Stimulated activated CD4-positive, alpha-beta T cell treated with anti-CD3 and anti-CD28 coated beads, Interleukin-15, amount 100 ng/mL, for 1 hour (primary cell): ENCODE measurements at regions not wholly inside any gene's neighbourhood (a gene's known extent, or its start where the extent isn't known, plus 50 kb on each side); places are given as distances from the start of the nearest gene placed in this dataset.

Experiments used
- DNase-seq, 2 donors: peaks; one replicate each; pipeline ENCODE4 v3.0.0-alpha.2; 2020; ENCODE audit warnings: low read depth in 1 of 2, low spot score in 1 of 2

GRCh38 chr12:75908961-75909605 lies 122.5 kb downstream of the PHLDA1 start:
- no peak for DNase-seq

GRCh38 chr12:75905922-75906321 lies 125.7 kb downstream of the PHLDA1 start:
- DNase-seq = no peak

- no peak for DNase-seq
Measured at GRCh38 chr12:75900781-75901254, 130.8 kb downstream of the PHLDA1 start.

DNA sequence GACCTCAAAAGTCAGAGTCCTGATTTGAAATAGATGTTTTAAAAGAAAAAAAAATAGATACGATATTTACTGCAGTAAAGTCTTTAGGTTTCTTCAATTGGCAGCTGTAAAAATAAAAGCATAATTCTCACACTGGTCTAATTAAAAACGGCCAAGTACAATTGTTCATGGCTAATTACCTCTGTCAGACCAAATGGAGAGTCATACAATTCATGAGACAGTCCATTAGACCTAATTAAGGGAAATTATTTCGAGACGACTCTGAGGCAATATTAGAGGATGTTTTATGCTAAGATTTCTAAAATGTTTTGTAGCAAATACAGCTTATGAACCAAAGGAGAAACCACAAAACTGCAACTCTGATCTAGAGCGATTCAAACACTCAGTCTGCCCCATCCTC lies 131.3 kb downstream of the PHLDA1 start:
- no peak for DNase-seq

- DNase-seq = no peak
Measured at GRCh38 chr12:75894965-75895754, 136.4 kb downstream of the PHLDA1 start.

GRCh38 chr12:75893765-75894164 lies 137.8 kb downstream of the PHLDA1 start:
- DNase-seq = no peak

DNA sequence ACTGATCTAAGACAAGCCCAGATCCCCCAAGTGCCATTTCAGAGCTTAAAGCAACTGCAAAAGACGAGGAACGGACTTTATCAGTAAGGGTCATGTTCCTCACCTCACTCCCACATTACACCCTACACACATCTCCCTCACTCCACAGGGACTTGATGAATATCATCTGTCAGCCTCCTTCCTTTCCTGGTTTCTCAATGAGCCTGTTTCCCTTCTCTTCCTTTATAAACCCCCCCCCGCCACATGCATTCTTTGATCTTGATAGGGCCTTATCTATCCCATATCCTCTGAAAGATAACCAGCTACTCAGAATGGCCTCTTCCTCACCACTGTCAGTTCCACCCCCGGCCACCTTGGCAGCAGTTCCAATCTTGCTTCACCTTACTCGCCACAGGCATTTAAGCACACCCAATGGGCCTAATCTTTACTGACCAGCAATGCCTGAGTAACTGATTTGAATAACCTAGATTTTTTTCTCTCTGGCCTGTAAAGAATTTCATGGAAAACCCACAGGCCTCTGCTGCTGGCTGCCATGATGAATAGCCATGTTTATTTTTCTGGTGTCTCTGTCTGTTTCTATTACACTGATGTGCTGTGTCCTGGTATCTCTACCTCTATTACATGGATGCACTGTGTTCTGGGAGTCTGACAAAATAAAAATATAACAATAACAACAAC lies 138.7 kb downstream of the PHLDA1 start:
- DNase-seq = no peak

DNA sequence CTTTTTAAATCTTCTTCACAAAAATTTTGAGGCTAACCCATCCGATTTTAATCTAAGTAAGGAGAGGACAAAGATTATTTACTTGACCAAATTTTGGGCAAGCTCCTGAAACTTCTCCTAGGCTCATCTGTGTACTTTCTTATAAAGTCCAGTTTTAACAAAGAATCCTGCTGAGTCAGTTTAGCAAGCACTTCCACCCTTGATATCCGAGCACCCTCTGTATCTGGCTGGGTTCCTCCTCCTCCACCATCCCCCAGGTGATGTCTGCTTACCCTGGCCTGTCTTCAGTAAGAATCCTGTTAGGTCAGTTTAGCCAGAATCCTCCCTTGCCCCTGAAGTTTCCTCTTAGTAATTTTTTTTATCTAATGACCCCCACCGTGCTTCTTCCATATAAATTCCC lies 140.5 kb downstream of the PHLDA1 start:
- DNase-seq = no peak

GRCh38 chr12:75890660-75891059 lies 140.9 kb downstream of the PHLDA1 start:
- no peak for DNase-seq

DNA sequence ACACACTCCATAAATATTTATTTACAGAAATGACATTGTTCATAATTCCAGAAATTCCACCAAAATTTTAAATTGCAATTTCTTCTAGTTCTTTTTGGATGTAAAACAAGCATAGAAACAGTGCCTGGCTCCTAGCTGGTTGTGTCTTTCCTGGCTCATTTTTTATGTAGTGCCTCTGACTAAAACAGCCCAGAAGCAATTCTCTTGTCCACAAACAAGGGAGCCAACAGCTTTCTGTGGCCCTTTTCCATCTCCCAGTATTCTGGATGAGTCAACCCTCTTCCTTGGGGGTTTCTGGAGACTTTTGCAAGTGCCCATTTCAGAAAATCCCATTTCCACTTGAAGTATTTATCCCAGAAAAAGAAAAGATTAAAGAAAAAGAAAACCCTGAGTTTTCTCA lies 141.4 kb downstream of the PHLDA1 start:
- DNase-seq = no peak

DNA sequence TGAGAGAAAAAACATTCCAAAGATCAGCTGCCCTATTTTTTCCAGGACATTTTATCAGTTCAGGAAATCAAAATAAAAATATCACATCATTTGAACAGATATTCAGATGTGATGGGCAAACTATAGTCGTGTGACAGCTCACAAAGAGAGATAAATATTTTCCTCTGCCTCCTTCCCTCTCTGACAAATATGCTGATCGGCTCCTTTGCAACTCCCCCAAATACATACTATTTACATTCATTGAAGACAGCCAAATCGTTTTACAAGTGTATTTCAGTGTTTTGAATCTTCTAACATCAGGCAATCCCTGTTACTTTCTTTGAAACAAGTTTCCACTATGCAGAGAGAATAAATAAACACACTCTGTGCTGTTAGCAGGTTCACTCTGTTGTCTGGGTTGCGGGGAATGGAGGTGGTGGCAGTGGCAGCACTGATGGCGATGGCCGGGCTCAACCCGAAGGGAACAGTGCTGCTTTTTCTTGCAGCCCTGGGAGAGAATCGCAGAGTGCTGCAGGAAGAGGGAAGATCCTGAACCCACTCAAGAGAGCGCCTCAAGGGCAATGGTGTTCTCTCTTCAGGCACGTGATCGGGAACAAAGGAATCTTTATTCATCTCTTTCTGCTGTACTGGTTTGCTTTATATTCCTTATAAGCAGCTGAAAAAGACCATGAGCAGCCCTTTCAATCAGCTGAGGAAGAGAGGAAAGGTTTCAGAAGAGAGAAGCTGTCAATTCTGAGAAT lies 142.5 kb downstream of the PHLDA1 start:
- no peak for DNase-seq

DNA sequence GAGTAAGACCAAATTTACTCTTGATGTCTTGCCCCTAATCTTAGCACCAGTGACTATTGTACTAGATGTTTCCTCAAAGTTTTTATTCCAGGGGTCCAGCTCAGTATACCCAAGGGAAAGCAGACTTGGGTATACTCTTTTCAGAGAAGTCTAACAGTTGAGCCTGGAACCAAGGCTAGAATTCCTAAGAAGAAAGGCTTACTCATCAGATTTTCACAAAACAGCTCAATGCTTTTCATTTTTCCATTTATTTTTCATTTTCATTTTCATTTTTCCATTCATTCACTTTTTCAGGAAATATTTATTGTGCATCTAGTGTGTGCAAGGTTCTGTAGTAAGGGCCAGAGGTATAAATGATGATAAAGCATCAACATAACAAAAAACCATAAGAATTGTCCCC lies 143.2 kb downstream of the PHLDA1 start:
- DNase-seq = no peak

GRCh38 chr12:75887979-75888378 lies 143.6 kb downstream of the PHLDA1 start:
- DNase-seq = no peak

DNA sequence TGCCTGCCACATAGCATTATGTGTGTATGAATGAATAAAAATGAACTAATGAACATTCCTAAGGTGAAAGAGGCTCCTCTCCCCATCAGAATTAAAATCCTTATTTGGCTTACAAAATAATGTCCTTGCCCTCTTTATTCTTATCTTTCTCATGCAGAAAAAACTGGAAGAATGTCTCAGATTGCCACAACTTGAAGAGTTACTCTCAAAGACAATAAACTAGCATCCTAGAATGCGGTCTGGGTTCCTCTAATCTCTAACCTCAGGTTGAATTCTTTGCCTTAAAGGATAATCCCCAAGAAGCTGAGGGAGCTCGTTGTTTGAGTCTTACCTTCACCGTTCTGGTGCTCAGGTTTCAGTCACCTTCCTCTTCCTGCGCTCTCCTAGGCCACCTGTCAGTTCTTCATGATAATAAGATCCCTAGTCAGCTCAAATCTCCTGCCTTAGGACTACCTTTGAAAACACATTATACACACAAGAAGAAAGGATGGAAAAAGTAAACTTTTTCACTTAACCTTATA lies 147.1 kb downstream of the PHLDA1 start:
- DNase-seq = no peak

GRCh38 chr12:75883241-75883640 lies 148.3 kb downstream of the PHLDA1 start:
- DNase-seq = no peak

DNA sequence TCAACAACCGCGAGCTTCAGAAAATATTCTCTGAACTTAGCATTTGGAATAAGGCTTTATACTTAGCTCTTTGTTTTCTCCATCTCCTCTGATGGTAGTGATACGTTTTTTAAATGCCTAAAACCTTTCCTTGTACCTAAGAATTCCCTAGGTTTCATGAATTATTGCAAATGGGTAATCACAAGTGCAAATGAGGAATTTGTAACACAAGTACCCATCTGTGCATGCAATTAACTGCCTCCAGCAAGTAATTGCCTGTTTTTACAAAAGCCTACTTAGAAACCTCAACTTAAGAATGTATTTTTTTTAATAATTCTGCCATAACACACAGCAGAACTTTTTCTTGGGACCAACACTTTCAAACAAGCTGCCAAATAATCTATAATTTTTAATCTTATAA lies 149.2 kb downstream of the PHLDA1 start:
- no peak for DNase-seq

DNA sequence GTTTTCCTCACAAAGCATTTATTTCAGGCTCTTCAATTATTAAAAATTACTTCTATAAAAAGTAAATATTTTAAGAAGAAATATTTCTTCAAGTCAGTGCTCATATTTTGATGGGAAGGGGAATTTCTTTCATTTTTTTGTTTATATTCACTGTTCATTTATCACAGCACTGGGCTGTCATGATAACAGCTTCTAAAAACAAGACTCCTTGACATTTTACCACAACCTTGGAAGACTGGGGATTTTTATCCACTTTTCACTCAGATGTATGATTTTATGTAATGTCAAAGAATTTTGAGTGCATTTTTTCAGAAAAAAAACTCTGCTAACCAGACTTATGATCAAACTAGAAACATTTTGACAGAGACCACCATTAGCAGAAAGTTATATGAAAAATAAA lies 149.7 kb downstream of the PHLDA1 start:
- no peak for DNase-seq

DNA sequence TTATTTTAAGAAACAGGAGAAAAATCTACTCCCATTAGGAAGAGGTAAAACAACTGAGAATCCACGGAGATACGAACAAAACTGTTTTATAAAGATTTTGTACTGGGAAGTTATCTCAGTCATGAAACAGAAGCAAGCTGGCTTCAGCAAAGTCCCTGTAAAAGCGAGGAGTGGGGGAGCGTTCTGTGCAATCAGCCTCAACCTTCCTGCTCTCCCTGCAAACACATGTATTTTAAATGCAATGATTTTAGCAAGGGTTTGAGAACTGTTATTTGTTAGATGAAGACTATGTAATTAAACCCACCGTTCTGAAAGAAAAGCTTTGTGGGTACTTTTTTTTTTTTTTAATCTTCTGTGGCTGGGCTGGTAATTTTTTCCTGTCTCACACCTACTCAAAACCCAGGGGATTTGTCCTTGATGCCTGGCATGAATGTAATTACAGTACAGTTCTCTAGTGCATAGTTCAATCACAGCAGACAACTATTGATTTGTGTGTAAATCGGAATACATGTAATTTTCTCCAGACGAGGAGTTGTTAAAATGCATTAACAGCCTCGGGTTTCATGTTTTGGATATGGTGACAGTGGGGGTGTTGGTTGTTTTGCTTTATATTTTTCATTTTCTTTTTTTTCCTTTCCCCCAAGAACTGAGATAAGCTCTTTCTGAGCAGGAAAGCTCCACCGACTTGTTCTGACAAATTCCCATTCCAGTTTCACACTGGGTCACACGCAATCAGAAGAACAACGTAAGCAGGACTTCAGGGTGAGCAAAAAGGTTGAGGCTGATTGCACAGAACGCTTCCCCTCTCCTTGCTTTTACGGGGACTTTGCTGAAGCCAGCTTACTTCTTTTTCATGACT lies 153.6 kb downstream of the PHLDA1 start:
- DNase-seq = no peak

- no peak for DNase-seq
Measured at GRCh38 chr12:75876832-75877762, 154.5 kb downstream of the PHLDA1 start.
